ENCODE measurements at regions not wholly inside any gene's neighbourhood (a gene's known extent, or its start where the extent isn't known, plus 50 kb on each side); places are given as distances from the start of the nearest gene placed in this dataset.

GRCh38 chrX:926991-927390 lies 285.5 kb downstream of the CRLF2 start:
- TF ChIP-seq CTCF (IDR thresholded peaks at IDR 0.05) (no peak), EZH2 (IDR thresholded peaks at IDR 0.05; ENCODE audit: borderline replicate concordance, insufficient read depth, low read depth, low read length, poor library complexity, severe bottlenecking) (no peak)
